GM13977 (cell line): ENCODE measurements at regions not wholly inside any gene's neighbourhood (a gene's known extent, or its start where the extent isn't known, plus 50 kb on each side); places are given as distances from the start of the nearest gene placed in this dataset.

Experiments
- DNase-seq: peaks from one replicate; pipeline ENCODE4 v3.0.0; 2012; ENCODE audit warnings: low spot score
- in situ Hi-C: fragments of 300-500 bp; cut with MboI; formaldehyde crosslinking; loops from one replicate; pipeline ENCODE4 v1.12.0; 2022; ENCODE audit warnings: low sequenced_read_pairs, low pct_unique_long_range_greater_than_20kb, mixed read lengths, inconsistent platforms; ENCODE audit not compliant: unreplicated experiment
- TF ChIP-seq, protein P1 (sequence below): IDR thresholded peaks from 2 replicates; pipeline ENCODE4 v1.5.1; 2012; ENCODE audit warnings: mild to moderate bottlenecking, control low read depth; ENCODE audit not compliant: insufficient read depth; ENCODE audit errors: extremely low read depth, missing control alignments

DNA sequence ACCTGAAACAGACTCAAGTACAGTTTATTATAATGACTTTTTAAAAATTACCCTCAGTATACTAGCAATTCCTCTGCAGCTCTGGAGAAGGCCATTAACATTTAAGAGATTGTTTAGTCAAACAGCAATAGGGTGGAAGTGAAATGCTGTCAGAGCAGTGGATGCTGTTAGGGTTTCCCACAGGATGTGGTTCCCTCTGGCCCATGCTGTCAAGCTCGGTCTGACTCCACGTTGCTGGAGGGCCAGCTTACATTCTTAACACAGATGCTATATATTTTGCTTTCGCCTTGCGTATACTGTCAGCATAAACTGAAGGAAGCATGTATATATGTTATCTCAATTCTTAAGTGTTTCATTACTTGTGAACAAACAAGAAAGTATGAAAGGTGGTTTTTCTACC is 231.1 kb upstream of the COL8A1 start:
- DNase-seq, result no peak
- in situ Hi-C loops, result no loop called here
- TF ChIP-seq, protein P1, sequence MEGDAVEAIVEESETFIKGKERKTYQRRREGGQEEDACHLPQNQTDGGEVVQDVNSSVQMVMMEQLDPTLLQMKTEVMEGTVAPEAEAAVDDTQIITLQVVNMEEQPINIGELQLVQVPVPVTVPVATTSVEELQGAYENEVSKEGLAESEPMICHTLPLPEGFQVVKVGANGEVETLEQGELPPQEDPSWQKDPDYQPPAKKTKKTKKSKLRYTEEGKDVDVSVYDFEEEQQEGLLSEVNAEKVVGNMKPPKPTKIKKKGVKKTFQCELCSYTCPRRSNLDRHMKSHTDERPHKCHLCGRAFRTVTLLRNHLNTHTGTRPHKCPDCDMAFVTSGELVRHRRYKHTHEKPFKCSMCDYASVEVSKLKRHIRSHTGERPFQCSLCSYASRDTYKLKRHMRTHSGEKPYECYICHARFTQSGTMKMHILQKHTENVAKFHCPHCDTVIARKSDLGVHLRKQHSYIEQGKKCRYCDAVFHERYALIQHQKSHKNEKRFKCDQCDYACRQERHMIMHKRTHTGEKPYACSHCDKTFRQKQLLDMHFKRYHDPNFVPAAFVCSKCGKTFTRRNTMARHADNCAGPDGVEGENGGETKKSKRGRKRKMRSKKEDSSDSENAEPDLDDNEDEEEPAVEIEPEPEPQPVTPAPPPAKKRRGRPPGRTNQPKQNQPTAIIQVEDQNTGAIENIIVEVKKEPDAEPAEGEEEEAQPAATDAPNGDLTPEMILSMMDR, result no peak

DNA sequence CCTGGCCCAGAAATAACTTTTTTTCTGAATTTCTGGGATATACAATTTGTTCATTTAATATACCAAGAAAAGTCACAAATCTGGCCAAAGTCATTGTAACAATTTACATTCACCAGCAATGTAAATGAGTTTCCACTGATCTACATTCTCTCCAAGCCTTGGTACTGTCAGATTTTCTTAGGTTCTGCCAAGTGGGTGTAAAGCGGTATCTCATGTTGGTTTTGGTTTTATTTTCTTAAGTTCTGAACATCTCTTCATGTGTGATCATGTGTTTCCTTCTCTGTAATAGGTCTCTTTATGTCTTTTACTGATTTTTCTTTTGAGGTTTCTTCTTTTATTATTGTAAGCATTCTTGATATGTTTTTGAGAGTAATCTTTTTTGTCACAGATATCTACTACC is 235.6 kb upstream of the COL8A1 start:
- no peak for DNase-seq
- in situ Hi-C loops, result no loop called here
- TF ChIP-seq, protein P1, result no peak

DNA sequence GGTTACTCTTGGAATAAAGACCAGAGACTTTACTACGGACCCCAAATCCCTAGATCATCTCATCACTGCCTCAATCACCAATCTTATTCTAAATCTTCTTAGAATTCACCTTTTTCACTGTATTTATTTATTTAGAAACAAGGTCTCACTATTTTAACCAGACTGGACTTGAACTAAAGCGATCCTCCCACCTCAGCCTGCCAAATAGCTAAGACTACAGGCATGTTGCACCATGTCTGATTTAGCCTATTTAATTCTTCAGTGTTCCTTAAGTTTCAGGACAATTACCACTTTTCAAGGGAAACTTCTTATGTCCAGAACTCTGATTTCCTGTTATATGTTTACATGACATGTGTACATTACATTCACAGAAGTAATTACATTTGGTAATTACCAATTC is 238.0 kb upstream of the COL8A1 start:
- no peak for DNase-seq
- TF ChIP-seq, protein P1, result no peak
- in situ Hi-C loops, result no loop called here

DNA sequence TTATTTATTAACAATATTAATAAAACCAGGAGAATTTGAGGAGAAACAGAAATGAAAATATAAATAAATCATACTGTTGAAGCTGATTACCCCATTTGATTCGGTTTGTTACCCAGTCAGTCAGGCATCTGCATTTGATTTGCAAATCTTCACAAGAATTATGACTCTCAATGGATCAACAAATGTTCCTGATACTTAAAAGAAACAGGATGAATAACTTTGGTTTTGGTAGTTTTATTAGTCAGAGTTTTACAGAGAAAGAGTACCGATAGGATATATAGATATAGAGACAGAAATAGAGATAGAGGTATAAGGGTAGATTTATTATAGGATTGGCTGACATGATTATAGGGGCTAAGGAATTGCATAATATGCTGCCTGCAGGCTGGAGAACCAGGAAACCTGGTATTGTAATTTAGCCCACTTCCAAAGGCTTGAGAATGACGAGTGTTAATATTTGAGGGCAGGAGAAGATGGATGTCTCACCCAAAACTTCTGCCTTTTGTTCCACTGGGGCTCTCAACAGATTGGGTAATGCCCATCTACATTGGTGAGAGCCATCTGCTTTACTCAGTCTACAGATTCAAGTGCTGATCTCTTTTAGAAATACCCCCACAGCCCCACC is 241.6 kb upstream of the COL8A1 start:
- in situ Hi-C loops, result no loop called here
- TF ChIP-seq, protein P1, result no peak
- no peak for DNase-seq

GRCh38 chr3:99394831-99395778 is 243.3 kb upstream of the COL8A1 start:
- TF ChIP-seq, protein P1, result no peak
- in situ Hi-C loops, result no loop called here
- no peak for DNase-seq

- TF ChIP-seq, protein P1, result no peak
- in situ Hi-C loops, result no loop called here
- DNase-seq, result no peak
Measured at GRCh38 chr3:99393961-99394360, 244.4 kb upstream of the COL8A1 start.
